ENCODE measurements at regions not wholly inside any gene's neighbourhood (a gene's known extent, or its start where the extent isn't known, plus 50 kb on each side); places are given as distances from the start of the nearest gene placed in this dataset.

GRCh38 chr9:78874061-78874460 lies 577.1 kb downstream of the PSAT1 start:
- TF ChIP-seq POLR2A (IDR thresholded peaks at IDR 0.05) (no peak), CTCF (IDR thresholded peaks at IDR 0.05) (no peak), EP300 (IDR thresholded peaks at IDR 0.05) (no peak)

All from ovary (tissue), 3 donors.